CD4-positive, CD25-positive, alpha-beta regulatory T cell (primary cell): ENCODE measurements at regions not wholly inside any gene's neighbourhood (a gene's known extent, or its start where the extent isn't known, plus 50 kb on each side); places are given as distances from the start of the nearest gene placed in this dataset.
"Not testable (repeated sequence)": the region's sequence is repeated elsewhere in the genome, so short reads cannot be mapped to it uniquely, and the experiment has no call there.

ENCODE experiments used
- ATAC-seq, 2 donors: fragments of 150-1000 bp; cut with Tn5 transposase; one replicate each; pipeline ENCODE4 v1.10.0; 2021; ENCODE audit warnings: low read depth in 2 of 2, moderate number of reproducible peaks in 2 of 2, moderate library complexity in 1 of 2
- DNase-seq, 3 donors: peaks; one replicate each; pipeline versions ENCODE4 v3.0.0 to v3.0.0-alpha.2; 2012 to 2022; ENCODE audit warnings: mixed read lengths in 1 of 3
- H3K27ac ChIP-seq: one replicate; pipeline ENCODE4 v1.7.0; 2013; ENCODE audit warnings: mild to moderate bottlenecking, low read length; ENCODE audit not compliant: insufficient read depth, poor library complexity, severe bottlenecking
- H3K27me3 ChIP-seq: one replicate; pipeline ENCODE4 v1.7.0; 2013; ENCODE audit warnings: low read length; ENCODE audit not compliant: control insufficient read depth, insufficient read depth
- H3K36me3 ChIP-seq: one replicate; pipeline ENCODE4 v1.7.0; 2013; ENCODE audit warnings: mild to moderate bottlenecking, low read length, moderate library complexity; ENCODE audit not compliant: control insufficient read depth, insufficient read depth
- H3K4me1 ChIP-seq: 2 replicates; pipeline ENCODE4 v1.7.0; 2013; ENCODE audit warnings: mild to moderate bottlenecking, low read length; ENCODE audit not compliant: insufficient read depth, control insufficient read depth, poor library complexity, severe bottlenecking
- H3K4me3 ChIP-seq: one replicate; pipeline ENCODE4 v1.7.0; 2013; ENCODE audit warnings: low read depth, mild to moderate bottlenecking, low read length, moderate library complexity
- H3K9me3 ChIP-seq, 2 experiments: 1 replicate in 1 of 2; 2 replicates in 1 of 2; pipeline ENCODE4 v1.7.0; 2013; ENCODE audit warnings: low read length in 2 of 2, mild to moderate bottlenecking in 1 of 2, moderate library complexity in 1 of 2; ENCODE audit not compliant: control insufficient read depth in 2 of 2
- H3K27ac Mint-ChIP-seq, 3 donors: one replicate each; pipeline ENCODE4 v1.8.0; 2020 to 2022; ENCODE audit warnings: mild to moderate bottlenecking in 3 of 3, mixed read lengths in 3 of 3, moderate library complexity in 2 of 3
- H3K27me3 Mint-ChIP-seq: one replicate; pipeline ENCODE4 v1.8.0; 2022; ENCODE audit warnings: mild to moderate bottlenecking, mixed read lengths
- H3K36me3 Mint-ChIP-seq: one replicate; pipeline ENCODE4 v1.8.0; 2020; ENCODE audit warnings: mixed read lengths
- H3K4me1 Mint-ChIP-seq, 4 donors: one replicate each; pipeline ENCODE4 v1.8.0; 2020 to 2022; ENCODE audit warnings: mixed read lengths in 4 of 4, mild to moderate bottlenecking in 1 of 4
- H3K4me3 Mint-ChIP-seq, 4 donors: one replicate each; pipeline ENCODE4 v1.8.0; 2020 to 2022; ENCODE audit warnings: mild to moderate bottlenecking in 4 of 4, mixed read lengths in 4 of 4, moderate library complexity in 3 of 4
- H3K9me3 Mint-ChIP-seq, 7 donors: one replicate each; pipeline ENCODE4 v1.8.0; 2020 to 2022; ENCODE audit warnings: mixed read lengths in 7 of 7, mild to moderate bottlenecking in 3 of 7, moderate library complexity in 2 of 7

GRCh38 chr7:138382862-138383565 lies 77.0 kb upstream of the TRIM24 start:
- Mint-ChIP-seq H3K27me3 (no peaks in the 10 kb centered on the region), H3K4me1 (no peaks in the 10 kb centered on the region), H3K36me3 (no peaks in the 10 kb centered on the region), H3K4me3 (no peak overlapping the region), H3K9me3 (peaks cover 0 to 3% (median 0%) of the 10 kb centered on the region in 7 donors), H3K27ac (no peak overlapping the region)
- Histone ChIP-seq H3K9me3 (no peaks in the 10 kb centered on the region), H3K4me1 (no peaks in the 10 kb centered on the region), H3K27ac (no peak overlapping the region), H3K36me3 (no peaks in the 10 kb centered on the region), H3K27me3 (no peaks in the 10 kb centered on the region), H3K4me3 (no peak overlapping the region)
- ATAC-seq (no peak), DNase-seq (no peak)

GRCh38 chr7:138386821-138387220 lies 73.2 kb upstream of the TRIM24 start:
- Mint-ChIP-seq H3K27me3 (no peaks in the 10 kb centered on the region), H3K36me3 (no peaks in the 10 kb centered on the region), H3K9me3 (peaks cover 0 to 3% (median 0%) of the 10 kb centered on the region in 7 donors), H3K4me3 (no peak overlapping the region), H3K27ac (no peak overlapping the region), H3K4me1 (no peaks in the 10 kb centered on the region)
- no peak for ATAC-seq
- H3K4me3 ChIP-seq = no peak overlapping the region
- no peak overlapping the region for H3K27ac ChIP-seq
- no peaks in the 10 kb centered on the region for H3K9me3 ChIP-seq
- no peaks in the 10 kb centered on the region for H3K36me3 ChIP-seq
- H3K4me1 ChIP-seq = no peaks in the 10 kb centered on the region
- H3K27me3 ChIP-seq = no peaks in the 10 kb centered on the region
- DNase-seq = no peak

GRCh38 chr7:138387755-138388475 lies 72.1 kb upstream of the TRIM24 start:
- DNase-seq (no peak), ATAC-seq (no peak)
- Histone ChIP-seq H3K9me3 (no peaks in the 10 kb centered on the region), H3K36me3 (no peaks in the 10 kb centered on the region), H3K27ac (no peak overlapping the region), H3K4me3 (no peak overlapping the region), H3K4me1 (no peaks in the 10 kb centered on the region), H3K27me3 (no peaks in the 10 kb centered on the region)
- no peak overlapping the region for H3K4me3 Mint-ChIP-seq
- no peaks in the 10 kb centered on the region for H3K36me3 Mint-ChIP-seq
- no peaks in the 10 kb centered on the region for H3K27me3 Mint-ChIP-seq
- peaks cover 0 to 3% (median 0%) of the 10 kb centered on the region in 7 donors for H3K9me3 Mint-ChIP-seq
- H3K4me1 Mint-ChIP-seq = no peaks in the 10 kb centered on the region
- no peak overlapping the region for H3K27ac Mint-ChIP-seq

- DNase-seq = no peak
- no peak overlapping the region for H3K4me3 Mint-ChIP-seq
- H3K27ac Mint-ChIP-seq = no peak overlapping the region
- Histone ChIP-seq H3K27ac (no peak overlapping the region), H3K4me3 (no peak overlapping the region), H3K36me3 (no peaks in the 10 kb centered on the region), H3K9me3 (no peaks in the 10 kb centered on the region), H3K27me3 (no peaks in the 10 kb centered on the region), H3K4me1 (no peaks in the 10 kb centered on the region)
- peaks cover 0 to 3% (median 0%) of the 10 kb centered on the region in 7 donors for H3K9me3 Mint-ChIP-seq
- no peaks in the 10 kb centered on the region for H3K4me1 Mint-ChIP-seq
- H3K36me3 Mint-ChIP-seq = no peaks in the 10 kb centered on the region
- ATAC-seq = no peak
- no peaks in the 10 kb centered on the region for H3K27me3 Mint-ChIP-seq
Observed at GRCh38 chr7:138388673-138389491, 71.2 kb upstream of the TRIM24 start.

- Histone ChIP-seq H3K9me3 (no peaks in the 10 kb centered on the region), H3K27me3 (no peaks in the 10 kb centered on the region), H3K4me1 (no peaks in the 10 kb centered on the region), H3K4me3 (no peak overlapping the region), H3K36me3 (no peaks in the 10 kb centered on the region), H3K27ac (no peak overlapping the region)
- ATAC-seq (no peak), DNase-seq (no peak)
- H3K36me3 Mint-ChIP-seq = no peaks in the 10 kb centered on the region
- peaks cover 0 to 3% (median 0%) of the 10 kb centered on the region in 4 donors for H3K4me1 Mint-ChIP-seq
- H3K27ac Mint-ChIP-seq = no peak overlapping the region
- no peak overlapping the region for H3K4me3 Mint-ChIP-seq
- peaks cover 0 to 2% (median 0%) of the 10 kb centered on the region in 7 donors for H3K9me3 Mint-ChIP-seq
- H3K27me3 Mint-ChIP-seq = peaks cover 4% of the 10 kb centered on the region
Observed at GRCh38 chr7:138395763-138396162, 64.3 kb upstream of the TRIM24 start.

GRCh38 chr7:138396251-138397070 lies 63.6 kb upstream of the TRIM24 start:
- Mint-ChIP-seq H3K36me3 (no peaks in the 10 kb centered on the region), H3K4me3 (no peak overlapping the region), H3K27me3 (peaks cover 4% of the 10 kb centered on the region), H3K9me3 (peaks cover 0 to 2% (median 0%) of the 10 kb centered on the region in 7 donors), H3K4me1 (peaks cover 0 to 3% (median 0%) of the 10 kb centered on the region in 4 donors), H3K27ac (peak overlapping the region in 1 of 3 donors; percentile 57)
- no peaks in the 10 kb centered on the region for H3K27me3 ChIP-seq
- no peak overlapping the region for H3K27ac ChIP-seq
- DNase-seq (no peak), ATAC-seq (no peak)
- H3K4me3 ChIP-seq = no peak overlapping the region
- no peaks in the 10 kb centered on the region for H3K4me1 ChIP-seq
- H3K36me3 ChIP-seq = no peaks in the 10 kb centered on the region
- no peaks in the 10 kb centered on the region for H3K9me3 ChIP-seq

- not testable (repeated sequence) for H3K27me3 ChIP-seq, ATAC-seq, H3K4me1 Mint-ChIP-seq, H3K36me3 Mint-ChIP-seq, H3K27me3 Mint-ChIP-seq, H3K9me3 ChIP-seq, H3K4me3 Mint-ChIP-seq, H3K4me3 ChIP-seq, H3K9me3 Mint-ChIP-seq, H3K4me1 ChIP-seq, DNase-seq, H3K27ac ChIP-seq, H3K27ac Mint-ChIP-seq, H3K36me3 ChIP-seq
Observed at GRCh38 chr7:138397071-138397433, 63.0 kb upstream of the TRIM24 start.
